GM21367 (cell line): ENCODE measurements at regions not wholly inside any gene's neighbourhood (a gene's known extent, or its start where the extent isn't known, plus 50 kb on each side); places are given as distances from the start of the nearest gene placed in this dataset.
"Not testable (repeated sequence)": the region's sequence is repeated elsewhere in the genome, so short reads cannot be mapped to it uniquely, and the experiment has no call there.

ENCODE experiments used
- ATAC-seq: cut with Tn5 transposase; IDR thresholded peaks from one replicate; pipeline ENCODE4 v1.9.1; 2021; ENCODE audit not compliant: unreplicated experiment

DNA sequence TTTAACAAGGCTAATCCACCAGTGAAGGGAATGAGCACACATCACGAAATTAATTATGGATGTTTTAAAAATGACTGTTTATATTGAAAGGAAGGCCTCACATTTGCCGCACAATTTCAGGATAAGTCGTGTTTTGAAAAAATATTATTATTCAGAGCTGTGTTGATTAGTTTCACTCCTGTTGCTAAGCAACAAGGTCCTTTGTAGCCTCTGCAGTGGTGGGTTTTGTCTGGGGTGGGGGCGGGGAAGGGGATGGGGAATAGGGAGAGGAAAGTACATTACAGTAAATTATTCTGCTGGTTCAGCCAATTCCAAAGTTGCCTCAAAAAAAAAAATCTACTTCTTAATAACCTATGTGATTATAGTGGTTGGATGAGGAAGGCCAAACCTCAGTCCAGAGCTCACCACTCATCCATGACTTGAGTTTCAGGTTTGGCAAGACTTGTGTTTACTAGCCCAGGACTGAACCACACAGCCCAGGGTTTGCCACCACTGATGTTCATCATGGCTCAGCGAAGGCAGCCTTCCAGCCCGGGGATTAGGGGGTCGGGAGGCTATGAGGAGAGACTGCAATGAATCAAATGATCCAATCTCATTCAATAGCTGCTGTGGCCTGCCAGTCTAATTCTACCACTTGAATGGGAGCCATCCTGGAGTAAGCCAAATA lies 162.5 kb upstream of the ATP6AP2 start:
- ATAC-seq: no peak

DNA sequence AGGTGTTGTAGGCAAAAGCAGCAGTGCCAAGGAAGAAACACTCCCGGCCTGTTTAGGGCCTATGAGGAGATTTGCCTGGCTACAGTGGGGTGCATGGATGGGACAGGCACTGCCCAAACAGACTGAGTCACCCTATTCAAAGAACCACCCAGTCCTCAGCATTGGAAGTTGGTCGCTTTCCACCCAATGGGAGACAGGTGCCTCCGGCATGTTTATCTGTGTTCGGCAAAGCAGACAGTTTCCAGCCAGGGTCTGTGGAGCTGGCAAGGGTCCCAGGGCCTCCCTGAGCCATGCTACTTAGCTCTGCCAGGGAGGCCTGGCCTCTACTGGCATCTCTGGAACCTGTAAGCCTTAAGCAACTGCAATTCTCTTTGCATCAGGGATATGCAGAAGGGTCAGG lies 165.1 kb upstream of the ATP6AP2 start:
- ATAC-seq: no peak

DNA sequence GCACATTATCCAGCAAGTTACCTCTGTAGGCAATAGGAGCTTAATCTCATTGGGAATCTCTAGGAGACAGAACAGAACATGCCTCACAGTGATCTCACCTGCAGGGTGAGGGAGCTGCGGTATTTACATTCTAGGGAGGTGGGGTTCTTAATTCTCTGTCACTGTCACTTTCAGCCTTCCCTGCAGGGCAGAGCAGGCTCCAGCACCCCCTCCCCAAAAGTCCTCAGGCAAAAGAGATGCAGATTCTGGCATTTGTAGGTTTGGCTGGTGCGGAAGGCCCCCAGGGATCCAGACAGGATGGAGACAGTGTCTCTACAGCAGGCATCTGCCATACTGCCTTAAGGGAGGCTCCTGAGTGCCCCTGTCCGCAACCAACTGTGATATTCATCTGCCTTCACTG lies 166.4 kb upstream of the ATP6AP2 start:
- ATAC-seq: no peak

DNA sequence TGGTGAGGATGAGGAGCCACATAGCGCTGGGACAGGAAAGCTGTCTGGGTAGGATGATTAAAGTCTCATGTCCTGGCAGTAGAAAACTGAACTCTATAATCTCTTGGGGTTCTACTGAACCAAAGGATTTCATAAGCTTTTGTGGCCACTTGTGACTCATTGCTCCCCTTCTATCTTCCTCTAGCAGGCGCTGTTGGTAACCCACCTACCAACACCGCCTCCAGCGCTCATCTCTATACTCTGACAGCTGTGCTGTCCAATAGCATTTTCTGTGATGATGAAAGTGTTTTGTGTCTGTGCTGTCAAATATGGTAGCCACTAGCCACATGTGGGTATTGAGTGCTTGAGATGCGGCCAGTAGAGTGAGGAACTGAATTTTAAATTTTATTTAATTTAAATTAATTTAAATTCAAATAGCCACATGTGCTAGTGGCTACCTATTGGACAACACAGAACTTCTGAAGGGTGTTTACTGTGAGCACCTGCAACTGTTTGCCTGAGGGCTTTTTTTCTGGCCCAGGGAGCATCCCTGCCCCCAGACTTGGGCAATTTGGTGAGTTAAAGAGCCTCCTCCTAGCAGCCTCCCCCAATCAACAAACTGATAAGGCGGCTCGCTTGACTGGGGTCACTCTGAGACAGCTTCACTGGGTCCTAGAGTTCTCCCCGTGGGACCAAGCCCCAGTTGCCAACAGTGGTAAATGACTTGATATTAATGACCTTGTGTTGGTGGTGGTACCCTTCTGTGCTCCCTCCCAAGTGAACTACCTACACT lies 169.2 kb upstream of the ATP6AP2 start:
- ATAC-seq: no peak

DNA sequence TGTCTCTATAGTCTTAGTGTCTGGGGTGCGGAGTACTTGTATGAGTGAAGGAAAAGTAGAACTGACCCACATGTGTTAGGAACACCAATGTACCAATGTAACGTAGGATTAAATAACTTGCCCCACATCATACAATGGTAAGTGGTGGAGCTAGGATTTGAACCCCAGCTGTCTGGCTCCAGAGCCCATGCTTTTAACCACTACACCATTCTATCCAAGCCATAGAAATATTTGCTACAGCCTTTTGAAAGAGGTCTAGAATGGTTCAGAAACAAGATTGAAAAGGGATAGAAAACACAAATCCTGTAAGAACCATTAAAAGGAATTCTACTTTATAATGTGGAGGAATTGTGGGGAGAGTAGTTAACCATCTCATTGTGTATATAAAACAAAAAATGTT lies 169.9 kb upstream of the ATP6AP2 start:
- no peak for ATAC-seq

DNA sequence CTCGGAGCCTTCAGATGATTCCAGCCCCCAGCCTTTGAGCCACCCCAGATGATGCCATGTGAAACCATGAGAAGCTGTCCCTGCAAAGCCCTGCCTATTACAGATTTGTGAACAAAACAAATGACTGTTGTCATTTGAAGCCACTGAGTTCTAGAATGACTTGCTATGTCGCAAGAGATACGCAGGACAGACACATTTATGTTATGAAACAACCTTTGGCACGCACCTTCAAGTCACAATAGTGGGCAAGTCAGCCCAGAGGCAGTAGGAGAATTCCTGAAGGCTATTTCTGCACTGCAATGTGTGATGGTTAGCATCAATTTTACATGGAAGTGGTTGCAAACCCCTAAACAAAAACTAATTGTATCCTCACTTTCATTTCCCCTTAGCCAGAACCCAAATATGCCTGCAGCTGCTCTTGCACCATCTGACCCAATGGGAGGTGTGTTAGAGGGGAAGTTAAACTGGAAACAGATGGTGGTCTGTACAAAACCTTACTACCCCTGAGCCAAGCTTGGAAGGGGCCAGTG lies 174.4 kb upstream of the ATP6AP2 start:
- no peak for ATAC-seq

DNA sequence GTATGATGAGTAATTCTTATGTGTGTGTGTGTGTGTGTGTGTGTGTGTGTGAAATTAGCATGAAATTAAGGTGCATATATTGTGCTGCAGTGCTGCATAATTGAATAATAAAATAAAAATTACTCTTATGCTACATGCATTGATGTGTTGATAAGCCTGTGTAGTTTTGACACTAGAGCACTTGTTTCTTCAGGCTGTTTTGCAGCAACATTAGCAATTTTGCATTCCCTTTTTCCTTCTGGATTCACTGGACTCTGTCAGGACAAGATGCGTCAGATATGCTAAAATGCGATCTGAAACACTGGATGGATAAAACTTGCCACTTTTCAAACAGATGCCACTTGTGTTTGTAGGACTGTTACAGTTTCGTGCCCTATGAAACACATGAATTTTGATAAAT lies 175.4 kb upstream of the ATP6AP2 start:
- no peak for ATAC-seq

DNA sequence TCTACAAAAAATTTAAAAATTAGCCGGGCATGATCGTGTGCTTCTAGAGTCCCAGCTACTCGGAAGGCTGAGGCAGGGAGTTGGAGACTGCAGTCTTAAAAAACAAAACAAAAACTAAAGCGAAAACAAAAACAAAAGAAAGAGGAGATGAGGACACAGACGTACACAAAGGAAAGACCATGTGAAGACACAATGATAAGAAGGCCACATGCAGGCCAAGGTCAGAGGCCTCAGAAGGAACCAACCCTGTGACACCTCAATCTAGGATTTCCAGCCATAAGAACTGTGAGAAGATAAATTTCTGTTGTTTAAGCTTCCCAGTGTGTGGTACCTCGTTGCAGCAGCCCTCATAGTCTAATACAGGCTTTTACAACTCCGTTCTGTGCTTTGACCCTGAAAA lies 177.0 kb upstream of the ATP6AP2 start:
- no peak for ATAC-seq

DNA sequence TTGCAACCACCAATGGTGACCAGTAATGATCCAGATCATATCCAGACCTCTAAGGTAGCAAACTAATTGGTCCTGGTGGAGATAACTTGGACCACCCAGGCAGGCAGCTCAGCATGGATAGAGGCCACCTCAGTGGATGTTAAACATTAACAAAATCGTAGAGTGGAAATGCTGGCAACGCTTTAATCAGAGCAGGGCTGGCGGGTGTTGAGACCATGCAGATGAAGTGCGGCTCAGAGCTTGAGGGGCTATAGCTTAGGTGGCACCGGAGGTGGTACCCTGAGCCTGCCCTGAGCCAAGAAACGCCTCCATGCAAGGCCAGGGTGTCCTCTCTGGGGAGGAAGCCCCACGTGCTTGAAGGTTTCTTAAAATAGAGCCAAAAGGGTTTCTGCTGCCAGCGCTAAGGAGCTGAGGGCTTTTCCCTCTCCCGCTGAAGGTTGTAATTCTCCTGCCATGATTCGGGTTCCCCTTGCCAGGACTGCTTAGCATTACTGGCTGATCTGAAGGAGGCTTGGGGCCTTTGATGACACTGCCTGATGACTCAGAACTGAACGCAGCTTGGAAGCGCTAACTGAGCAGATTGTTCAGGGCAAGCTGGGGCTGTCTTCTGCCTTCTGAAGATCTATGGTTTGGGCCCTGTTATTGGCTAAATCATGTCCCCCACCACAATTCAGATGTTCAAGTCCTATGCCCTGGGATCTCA lies 177.8 kb upstream of the ATP6AP2 start:
- no peak for ATAC-seq

DNA sequence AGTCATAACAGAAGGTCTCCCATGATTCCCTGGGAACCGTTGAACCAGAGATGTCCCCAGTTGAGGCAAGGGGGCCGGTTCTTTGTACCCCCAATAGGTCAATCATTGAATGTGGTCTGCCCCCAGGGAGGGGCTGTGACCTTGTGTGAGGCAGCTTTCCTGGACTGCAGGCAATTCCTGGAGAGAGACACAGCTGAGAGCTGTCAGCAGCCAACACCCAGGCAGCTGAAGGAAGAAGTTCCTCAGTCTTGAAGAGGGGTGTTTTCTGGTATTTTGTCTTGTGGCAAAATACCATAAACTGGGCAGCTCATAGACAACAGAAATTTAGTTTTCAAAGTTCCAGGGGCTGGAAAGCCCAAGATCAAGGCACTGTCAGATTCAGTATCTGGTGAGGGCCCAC lies 185.7 kb upstream of the ATP6AP2 start:
- no peak for ATAC-seq

DNA sequence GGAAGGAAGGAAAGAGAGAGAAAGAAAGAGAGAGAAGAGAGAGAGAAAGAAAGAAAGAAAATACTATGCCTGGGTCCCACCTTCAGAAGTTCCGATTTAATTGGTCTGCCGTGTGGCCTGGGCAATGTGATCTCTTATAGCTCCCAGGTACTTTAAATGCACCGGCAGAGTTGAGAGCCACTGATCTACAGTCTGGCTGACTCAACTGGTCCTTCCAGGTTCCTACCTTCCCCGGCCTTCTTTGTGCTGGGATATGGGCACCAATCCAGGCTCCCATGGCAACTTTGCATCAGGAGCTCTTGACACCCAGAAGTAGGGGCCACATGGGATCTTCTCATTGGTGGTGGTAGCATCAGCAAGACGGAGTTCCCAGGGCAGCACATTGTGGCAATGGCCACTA lies 186.5 kb upstream of the ATP6AP2 start:
- no peak for ATAC-seq

DNA sequence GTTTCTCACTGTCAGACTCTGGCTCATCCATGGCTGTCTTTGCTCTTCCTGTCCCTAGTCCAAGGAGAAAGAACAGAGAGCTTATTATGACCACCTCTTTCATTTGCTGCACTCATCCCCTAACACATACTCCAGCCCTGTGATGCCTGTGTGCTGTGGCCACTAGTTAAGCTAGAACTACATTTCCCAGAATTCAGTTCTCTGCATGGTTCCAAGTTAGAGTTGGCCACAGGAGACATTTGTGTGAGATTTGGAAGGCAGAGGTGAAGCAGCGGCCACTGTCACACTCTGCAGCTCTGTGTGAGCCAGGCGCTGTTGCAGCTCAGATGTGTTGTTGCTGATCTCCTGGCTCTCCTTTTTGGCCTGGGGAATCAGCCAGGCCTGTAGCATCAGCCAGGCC lies 188.2 kb upstream of the ATP6AP2 start:
- ATAC-seq: no peak

DNA sequence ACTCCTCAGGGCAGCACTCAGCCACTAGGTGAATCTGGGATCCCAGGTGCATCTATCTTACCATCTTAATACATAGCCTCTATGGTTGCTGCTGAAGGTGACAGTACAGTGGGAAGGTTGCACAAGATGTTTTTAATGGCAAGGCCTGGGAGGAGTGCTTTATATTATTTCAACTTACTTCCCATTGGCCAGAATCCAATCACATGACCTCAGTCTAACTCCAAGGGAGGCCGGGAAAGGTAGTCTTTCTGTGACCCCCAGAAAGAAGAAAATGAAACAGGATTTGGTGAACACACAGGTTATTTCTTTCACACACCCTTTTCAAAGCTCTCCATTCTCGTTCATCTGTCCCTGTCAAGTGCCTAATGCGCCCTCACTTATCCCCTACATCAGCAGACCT lies 189.1 kb upstream of the ATP6AP2 start:
- no peak for ATAC-seq

DNA sequence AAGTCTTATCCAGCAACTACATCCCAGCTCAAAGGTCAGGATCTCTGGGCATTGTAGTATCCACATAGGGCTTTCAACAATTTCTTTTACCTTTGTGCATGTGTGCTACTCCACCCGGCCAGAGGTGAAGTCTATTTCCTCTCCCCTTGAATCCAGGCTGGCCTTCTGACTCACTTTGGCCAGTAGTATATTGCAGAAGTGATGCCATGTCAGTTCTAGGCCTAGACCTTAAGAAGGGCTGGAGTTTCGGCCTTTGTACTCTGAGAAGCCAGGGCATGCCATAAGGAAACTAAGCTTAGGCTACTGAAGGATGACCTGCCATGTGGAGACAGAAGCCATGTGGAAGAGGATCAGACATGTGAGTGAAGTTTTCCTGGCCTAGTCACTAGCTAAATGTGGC lies 191.2 kb upstream of the ATP6AP2 start:
- ATAC-seq: no peak

DNA sequence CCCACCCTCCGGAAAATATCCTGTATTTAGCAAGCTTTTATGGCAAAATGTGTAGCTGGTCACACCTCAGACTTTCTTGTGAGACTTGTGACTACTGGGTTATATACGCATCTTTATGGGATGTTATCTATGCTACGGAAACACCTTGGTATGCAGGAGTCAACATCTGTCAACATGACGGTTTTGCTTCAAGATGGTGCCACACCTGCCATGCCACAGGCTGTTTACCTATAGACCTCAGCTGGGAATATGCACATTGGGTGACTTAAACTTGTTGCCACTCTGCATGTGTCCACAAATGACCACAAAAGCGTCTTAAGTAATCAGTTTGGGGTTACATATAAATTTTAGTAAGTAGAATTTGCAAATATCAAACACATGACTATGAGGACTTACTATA lies 192.3 kb upstream of the ATP6AP2 start:
- ATAC-seq: no peak

DNA sequence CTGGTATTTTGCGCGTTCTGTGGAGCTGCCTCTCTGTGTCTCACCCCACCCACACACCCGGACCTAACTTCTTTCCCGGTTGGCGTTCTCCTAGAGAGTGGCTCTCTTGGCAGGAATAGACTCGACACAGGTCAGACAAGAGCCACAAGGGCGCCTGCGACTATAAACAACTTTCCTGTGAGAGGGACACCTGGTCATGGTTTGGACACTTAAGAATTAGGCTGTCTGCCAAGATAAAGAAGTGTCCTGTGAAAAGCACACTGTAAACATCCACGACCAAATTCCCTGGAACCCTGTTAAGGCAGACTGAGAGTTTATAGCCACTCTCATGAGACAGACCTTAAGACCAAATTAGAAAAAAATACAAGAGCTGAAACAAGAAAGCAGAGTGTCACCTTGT lies 192.9 kb upstream of the ATP6AP2 start:
- not testable (repeated sequence) for ATAC-seq

DNA sequence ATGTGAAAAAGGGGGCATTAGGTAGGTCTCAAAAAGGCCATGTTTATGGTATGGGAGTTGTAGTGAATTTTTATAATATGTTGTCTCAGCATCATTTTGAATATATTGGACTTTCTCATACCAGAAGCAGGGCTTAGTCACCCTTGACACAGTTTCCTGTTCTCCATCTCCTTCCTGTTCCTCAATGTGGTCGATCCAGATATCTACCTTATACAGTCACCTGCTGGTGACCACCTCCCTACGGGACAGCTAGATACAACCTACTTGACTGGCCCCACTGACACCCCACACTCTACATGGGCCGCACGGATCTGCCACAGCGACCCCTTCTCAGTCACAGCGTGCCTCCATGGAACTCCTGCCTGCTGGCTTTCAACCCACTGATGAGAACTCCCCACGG lies 193.5 kb upstream of the ATP6AP2 start:
- not testable (repeated sequence) for ATAC-seq

DNA sequence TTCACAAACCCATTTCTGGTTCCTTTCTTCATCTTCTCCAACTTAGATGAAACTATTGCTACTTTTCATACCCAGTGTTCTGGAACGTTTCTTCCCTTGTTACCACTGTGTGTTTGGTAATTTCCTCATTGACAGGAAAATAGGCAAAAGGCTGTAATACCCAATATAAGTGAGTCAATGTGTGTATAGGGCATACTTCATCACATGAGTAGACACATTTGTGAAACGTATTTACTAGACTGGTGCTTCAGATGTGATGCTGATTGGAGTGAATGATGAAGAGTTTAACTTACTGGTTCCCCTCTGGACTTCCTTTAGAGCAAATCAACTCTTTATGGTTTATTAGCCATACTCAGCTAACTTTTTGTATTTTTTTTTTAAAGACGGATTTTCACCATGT lies 195.1 kb upstream of the ATP6AP2 start:
- ATAC-seq: no peak

DNA sequence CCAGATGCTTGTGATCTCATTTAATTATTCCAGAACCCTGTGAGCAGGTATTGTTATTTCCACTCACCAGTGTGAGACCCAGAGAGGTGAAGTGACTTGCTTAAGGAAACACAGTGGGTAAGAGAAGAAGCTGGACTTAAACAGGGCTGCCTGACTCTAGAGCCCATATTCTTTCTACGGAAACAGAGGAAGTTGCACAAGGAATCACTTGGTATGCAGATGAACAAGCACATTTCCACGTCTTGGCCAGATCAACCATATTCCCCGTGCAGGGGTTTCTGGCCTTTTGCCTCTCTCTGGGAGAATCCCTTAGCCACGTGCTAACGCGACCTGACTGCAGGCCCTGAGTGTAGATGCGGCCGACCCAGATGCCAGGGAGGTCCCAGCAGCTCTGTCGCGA lies 195.5 kb upstream of the ATP6AP2 start:
- no peak for ATAC-seq

DNA sequence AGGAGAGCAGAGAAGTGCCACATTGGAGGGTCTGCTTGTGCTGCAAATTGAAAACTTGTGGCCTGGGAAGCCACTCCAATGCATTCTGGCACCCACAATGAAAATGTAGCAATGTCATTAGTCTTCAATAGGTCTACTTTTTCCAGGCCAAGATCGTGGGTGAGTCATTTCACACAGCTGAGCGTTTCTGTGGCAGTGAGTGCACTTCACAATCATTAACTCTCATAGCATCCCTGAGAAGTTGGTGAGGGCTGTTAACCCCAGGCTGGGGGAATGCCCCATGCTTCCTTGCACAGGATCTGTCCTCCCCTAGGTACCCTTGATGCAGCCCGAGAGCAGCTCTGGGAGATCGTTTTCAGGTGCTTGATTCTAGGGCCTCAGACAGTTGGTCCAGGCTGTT lies 196.8 kb upstream of the ATP6AP2 start:
- ATAC-seq: no peak

DNA sequence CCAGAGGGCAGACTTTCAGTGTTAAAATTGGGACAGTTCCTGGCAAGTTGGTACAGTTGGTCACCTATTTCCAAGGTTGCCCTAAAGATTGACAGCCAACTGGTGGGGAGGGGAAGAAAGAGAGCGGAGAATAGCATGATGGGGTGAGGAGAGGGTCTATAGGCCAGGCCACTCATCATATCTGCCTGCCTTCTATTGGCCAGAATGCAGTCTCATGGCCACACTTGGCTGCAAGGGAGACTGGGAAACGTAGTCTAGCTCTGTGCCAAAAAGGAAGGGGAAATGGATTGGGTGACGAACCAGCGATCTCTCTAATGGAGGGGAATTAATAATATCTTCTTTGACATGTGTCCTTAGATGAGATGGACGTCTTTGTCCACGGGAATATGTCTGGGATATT lies 197.4 kb upstream of the ATP6AP2 start:
- ATAC-seq: no peak
